Hepatic stellate cell (primary cell): ENCODE measurements at regions not wholly inside any gene's neighbourhood (a gene's known extent, or its start where the extent isn't known, plus 50 kb on each side); places are given as distances from the start of the nearest gene placed in this dataset.

Experiments
- DNase-seq: peaks from one replicate; pipeline ENCODE4 v3.0.0; 2011; ENCODE audit warnings: low spot score

DNA sequence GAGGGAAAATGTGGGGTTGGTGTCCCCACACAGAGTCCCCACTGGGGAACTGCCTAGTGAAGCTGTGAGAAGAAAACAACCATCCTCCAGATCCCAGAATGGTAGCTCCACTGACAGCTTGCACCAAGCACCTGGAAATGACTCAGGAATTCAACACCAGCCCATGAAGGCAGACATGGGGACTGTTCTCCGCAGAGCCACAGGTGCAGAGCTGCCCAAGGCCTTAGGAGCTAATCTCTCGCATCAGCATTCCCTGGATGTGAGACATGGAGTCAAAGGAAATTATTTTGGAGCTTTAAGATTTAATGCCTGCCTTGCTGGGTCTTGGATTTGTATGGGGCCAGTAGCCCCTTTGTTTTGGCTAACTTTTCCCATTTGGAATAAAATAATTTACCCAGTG lies 367.9 kb downstream of the FAM133A start:
- no peak for DNase-seq

DNA sequence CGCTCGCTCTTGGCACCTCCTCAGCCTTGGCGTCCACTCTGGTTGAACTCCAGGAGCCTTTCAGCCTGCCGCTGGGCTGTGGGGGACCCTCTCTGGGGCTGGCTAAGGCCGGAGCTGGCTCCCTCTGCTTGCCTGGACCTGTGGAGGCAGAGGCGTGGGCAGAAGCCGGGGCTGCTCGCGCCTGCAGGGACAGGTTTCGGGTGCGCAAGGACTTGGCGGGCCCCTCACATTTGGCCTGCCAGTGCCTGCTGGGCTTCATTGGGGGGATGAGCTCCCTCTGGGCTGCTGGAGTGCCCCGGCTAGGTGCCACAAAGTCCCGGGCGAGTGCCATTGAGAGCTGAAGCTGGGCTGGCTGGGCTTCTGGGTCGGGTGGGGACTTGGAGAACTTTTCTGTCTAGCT lies 371.7 kb downstream of the FAM133A start:
- DNase-seq, result no peak

DNA sequence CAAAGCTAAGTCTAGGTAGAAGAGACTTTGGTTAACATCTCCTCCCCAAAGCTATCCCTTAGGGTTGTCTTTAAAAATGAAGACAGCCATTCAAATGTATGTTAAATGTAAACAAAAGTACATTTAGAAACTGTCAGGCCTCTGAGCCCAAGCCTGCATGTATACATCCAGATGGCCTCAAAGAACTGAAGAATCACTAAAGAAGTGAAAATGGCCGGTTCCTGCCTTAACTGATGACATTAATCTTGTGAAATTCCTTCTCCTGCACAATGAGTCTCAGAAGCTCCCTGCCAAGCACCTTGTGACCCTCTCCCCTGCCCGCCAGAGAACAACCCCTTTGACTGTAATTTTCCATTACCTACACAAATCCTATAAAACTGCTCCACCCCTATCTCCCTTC lies 377.9 kb downstream of the FAM133A start:
- no peak for DNase-seq

DNA sequence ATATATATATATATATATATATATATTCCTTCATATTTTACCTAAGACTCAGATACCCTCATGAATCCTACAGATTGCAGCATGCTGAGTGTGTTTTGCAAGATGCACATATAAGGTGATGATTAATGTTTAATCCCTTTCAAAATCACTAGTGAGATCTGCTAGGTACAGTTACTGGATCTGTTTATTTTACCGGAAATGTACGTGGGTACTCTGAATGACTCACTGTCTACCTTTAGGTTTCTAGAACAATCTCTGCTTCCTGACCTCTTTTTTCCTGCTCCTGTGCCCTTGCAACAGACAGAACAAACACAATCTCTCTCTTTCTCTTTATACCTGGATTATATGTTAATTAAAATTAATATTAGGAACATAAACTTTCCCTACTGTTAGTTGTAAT lies 379.6 kb downstream of the FAM133A start:
- DNase-seq, result no peak

DNA sequence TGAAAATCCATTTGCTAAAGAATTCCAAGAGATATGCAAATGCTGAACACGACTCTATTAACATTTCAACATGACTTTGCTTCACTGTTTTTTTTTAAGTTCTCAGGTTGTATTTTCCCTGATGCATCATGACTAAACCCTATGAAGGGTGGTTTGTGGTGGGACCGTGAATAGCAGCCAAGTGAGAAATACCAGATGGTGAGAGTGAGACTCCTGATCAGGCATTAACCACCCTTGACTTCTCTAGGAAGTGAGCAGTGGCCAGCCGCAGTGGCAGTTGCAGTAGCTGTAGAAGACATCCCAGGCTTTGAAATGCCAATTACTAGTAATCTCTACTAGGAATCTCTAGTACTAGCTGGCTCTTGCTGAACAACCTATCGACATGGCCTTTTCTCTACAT lies 383.4 kb downstream of the FAM133A start:
- DNase-seq, result no peak

DNA sequence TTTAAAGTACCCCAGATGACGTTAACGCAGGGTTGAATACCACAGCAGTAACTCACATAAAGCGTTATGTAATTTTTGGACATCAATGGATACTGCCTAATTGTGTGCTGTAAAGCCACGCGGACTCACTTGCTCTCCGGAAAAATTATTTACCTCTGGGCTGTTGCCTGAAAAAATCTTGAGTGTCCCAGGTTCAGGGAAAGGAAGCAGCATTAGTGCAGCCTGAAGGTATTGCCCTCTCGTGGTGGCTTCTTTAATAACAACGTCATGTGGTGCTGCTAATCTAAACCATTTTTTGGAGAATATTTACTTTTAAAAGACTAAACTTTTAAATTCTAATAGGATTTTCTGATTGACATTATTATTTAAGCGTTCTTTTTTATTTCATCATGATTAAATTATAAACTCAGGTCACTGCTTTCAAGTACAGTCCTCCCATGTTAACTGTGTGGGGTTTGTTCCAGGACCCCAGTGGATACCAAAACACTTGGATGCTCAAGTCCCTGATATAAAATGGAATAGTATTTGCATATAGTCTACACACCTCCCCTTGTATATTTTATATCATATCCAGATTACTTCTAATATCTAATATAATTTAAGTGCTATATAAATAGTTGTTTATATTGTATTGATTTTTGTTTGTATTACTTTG lies 384.8 kb downstream of the FAM133A start:
- peak; percentile 4 for DNase-seq

DNA sequence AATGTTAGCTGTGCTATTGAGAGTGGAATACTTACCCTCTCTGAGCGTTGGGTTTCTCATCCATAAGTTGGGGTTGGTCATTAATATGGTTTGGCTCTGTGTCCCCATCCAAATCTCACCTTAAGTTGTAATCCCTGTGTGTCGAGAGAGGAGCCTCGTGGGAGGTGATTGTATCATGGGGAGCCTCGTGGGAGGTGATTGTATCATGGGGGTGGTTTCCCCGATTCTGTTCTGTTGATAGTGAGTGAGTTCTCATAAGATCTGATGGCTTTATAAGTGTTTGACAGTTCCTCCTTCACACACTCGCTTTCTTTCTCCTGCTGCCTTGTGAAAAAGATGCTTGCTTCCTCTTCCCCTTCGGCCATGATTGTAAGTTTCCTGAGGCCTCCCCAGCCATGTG lies 391.1 kb downstream of the FAM133A start:
- DNase-seq, result no peak

DNA sequence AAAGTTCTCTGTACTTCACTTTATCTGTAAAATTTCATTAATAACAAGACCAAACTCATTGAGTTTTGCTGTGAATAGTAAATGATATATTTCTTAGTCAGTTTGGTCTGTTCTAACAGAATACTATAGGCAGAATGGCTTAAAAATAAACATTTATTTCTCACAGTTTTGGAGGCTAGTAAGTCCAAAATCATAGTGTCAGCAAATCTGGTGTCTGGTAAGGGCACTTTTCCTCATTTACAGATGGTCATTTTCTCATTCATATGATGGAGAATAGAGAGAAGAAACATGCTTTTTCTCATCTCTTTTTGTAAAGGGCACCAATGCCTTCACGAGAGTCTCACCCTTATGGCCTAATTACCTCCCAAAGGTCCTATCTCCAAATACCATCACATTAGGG lies 415.1 kb downstream of the FAM133A start:
- no peak for DNase-seq

DNA sequence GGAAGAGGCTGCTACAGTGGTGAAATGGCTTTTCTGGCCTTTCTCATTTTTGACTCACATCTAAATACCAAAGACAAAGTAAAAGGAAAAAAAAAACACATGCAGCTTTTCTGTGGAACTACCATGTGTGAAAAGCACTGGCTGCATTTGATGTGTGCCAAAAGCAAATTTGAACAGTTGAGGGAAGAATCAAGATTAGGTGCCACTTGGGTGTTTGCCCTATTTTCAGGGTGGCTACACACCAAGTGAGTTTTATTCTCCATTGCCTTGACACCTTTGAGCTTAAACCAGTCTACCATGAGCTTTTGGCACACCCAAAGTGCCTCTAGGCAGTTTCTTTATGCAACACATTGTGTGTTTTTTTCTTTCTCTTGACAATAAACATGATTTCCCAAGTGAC lies 423.9 kb downstream of the FAM133A start:
- no peak for DNase-seq

DNA sequence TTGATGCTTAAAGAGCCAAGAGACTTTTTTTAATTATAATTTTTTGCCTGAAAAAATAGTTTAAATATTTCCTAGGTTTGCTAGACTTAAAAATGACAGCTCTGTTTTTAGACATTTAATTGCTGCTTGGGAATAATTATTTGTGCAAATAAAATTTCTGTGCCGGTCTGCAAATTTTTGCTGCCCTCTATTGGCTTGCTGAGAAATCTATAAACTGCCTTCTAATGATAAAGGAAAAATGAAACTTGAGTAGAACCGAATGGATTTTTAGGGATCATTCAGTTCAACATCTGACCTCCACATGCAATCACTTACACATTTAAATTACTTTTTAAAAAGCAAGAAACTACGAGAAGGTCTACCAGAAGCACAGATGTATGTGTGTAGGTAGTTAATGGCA lies 434.0 kb downstream of the FAM133A start:
- DNase-seq, result no peak

DNA sequence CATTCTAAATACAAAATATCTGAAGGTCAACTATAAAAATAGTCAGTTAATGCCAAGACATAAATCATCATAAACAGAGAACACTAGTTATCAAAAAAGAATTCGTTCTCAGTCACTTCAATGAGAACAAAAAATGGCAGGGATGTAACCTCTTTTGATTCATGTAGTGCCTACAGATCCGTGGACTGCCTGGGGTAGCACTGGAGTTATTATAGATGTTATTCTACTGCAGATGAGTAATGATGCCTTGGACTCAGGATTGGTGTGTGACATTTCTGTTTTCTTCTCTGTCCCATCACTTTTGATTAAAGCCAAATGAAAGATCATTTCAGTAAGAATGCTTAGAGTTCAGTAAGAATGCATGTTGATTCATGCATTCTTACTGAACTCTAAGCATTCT lies 440.4 kb downstream of the FAM133A start:
- no peak for DNase-seq

DNA sequence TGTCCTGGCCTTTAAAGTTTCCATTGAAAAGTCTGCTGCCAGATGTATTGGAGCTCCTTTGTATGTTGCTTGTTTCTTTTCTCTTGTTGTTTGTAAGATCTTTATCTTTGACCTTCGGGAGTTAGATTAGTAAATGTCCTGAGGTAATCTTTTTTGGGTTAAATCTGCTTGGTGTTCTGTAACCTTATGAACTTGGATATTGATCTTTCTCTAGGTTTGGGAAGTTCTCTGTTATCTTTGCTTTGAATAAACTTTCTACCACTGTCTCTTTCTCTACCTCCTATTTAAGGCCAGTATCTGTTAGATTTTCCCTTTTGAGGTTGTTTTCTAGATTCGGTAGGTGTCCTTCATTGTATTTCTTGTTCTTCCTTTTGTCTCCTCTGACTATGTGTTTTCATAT lies 447.8 kb downstream of the FAM133A start:
- DNase-seq, result no peak

DNA sequence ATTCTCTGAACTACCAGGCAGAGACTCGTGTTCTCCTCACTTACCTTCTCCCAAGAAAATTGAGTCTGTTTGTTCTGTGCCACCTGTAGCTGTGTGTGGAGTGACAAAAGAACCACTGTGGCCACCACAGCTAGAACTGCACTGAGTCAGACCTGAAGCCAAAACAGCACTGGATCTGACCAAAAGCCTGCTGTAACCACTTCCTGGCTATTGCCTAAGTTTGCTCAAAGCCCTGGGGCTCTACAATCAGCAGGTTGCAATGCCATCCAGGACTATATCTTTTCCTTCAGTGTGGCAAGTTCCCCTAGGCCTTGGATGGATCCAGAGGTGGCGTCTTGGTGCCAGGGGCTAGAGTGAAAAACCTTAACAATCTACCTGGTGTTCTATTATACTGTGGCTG lies 449.1 kb downstream of the FAM133A start:
- DNase-seq, result no peak

DNA sequence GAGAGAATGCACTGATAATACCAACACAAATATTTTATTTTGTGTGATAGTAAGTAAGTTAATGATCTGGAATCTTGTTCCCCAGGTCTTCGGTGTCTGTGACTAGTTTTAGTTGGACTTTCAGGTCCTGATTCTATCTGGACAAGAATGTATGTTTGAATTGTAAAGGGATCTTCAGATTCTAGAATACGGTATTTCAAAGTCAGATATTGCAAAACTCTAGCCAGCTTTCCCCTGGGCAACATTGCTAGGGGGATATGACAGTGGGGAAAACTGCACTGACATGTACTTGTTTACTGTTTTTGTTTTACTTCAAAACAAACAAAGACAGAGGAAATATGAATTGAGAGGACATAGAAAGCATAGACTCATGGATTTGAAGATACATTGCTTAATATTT lies 489.0 kb downstream of the FAM133A start:
- DNase-seq, result no peak

DNA sequence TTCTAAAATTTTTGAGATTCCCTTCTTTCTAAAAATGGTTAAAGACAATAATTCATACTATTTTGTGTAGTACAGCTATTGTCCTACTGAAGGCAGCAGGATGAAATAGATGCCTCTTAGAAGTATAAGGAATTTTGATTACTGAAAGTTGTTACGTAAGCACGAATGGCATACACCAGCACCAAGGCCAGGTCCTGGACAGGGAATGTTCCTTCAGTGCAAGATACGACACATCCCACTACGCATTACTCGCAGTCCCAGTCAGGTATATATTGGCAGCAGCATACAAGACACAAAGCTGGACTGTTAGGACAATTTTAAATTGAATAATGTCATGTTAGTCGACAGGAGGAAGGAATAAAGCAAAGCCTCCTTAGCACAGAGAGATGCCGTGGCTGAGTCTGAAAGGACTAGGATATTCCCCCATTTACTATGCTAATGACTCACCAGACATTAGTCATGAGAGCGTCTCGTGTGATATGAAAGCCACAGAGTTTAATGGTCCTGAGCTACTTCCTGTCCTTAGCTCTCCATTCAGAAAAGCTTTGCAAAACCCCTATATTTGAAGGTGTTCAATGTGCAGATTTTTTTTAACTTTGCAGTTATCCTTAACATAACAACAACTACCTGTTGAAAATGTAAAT lies 504.3 kb downstream of the FAM133A start:
- no peak for DNase-seq

DNA sequence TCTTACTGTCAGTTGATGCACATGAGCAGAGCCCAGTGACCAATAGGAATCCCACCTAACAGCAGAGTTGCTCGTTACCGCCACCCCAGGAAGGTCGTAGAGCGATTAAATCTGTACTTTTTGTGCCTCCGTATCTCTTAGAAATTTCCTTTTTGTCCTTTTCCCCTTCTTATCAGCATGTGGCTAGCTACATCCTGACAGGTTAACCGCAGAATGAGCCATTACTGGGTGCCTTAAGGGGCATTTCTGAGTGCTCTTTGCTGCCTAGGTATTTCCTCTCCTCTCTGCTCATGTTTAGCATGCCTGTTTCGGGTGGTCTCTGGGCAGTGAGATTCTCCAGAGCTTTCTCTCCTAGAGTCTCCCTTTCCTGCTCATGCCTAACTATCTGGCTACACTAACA lies 530.5 kb downstream of the FAM133A start:
- DNase-seq, result no peak

DNA sequence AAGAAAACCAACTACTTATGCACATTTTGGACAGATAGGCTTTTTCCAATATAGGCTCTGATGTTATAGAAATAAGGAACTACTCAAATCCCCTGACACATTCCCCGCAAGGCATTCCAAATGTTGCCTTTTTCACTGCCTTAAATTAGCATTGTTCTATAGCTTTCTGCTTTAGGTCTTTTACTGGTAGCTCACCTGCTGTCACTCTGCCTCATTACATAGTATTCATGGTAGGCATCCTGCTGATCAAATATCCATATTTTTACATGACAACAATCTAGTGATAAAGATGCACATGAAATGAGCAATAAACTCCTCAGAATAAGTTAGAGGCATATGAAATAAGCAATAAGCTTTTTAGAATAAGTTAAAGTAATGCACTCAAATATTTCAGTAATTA lies 542.7 kb downstream of the FAM133A start:
- no peak for DNase-seq

DNA sequence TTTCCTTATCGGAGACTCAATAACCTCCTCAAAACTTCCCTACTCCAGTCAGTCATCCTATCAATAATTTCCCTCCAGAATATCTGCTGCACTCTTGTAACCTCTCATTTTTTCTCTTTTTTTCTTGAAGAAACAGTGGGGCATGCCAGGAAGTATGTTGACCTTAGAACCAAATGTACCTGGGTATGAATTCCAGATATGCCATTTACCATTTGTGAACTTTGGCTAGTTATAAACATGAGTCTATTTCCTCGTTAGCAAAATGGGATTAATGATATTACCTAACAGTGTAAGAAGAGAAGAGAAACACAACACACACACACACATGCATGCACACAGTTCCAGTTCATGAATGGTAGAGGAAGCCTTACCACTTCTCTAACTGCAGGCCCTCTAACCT lies 578.2 kb downstream of the FAM133A start:
- DNase-seq, result no peak

DNA sequence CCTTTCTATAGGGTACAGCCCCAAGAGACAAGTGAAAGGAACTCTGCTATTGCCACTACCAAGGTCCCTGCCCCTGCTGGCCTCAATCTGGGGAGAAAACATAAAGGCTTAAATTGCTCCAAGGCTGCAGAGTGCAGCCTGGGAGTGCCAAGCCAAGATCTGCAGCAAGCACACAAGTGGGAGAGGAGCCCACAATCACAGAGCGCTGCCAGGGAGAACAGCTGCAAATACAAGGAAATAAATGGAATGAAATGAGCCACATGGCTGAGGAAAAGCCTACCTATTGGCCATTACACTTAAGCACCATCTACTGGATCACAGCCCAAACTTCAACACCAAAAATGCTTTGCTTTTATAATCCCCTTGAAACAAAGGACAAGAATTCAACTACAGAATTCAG lies 582.4 kb downstream of the FAM133A start:
- DNase-seq, result no peak

DNA sequence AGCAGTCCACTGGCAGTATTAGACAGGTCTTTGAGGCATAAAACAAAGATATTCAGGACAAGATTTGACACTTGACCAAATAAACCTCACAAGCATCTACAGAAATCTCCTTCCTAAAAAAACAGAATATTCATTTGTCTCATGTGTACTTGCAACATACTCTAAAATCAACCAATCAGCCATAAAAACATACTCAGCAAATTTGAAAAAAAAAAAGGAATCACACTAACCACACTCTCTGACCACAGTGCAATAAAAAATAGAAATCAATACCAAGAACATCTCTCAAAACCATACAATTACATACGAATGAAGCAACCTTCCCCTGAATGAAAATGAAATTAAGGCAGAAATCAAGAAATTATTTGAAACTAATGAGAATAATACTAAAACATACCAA lies 591.3 kb downstream of the FAM133A start:
- DNase-seq, result no peak

DNA sequence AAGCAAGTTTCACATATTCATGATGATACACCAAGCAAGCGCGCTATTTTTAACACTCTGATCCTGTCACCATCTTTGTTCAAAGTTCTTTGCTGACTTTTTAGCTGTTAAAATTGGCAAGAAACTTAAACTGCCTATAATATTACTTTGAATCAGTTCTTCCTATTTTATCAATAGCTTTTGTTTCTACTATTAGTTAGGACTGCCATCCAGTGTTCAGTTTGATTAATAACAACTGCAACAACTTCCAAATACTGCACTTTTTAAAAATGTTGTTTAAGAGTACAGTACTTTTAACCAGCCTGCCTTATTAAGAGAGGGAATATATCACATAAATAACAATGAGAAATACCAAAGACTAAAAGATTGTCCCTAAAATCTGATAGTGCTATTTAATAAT lies 614.3 kb downstream of the FAM133A start:
- DNase-seq, result no peak

DNA sequence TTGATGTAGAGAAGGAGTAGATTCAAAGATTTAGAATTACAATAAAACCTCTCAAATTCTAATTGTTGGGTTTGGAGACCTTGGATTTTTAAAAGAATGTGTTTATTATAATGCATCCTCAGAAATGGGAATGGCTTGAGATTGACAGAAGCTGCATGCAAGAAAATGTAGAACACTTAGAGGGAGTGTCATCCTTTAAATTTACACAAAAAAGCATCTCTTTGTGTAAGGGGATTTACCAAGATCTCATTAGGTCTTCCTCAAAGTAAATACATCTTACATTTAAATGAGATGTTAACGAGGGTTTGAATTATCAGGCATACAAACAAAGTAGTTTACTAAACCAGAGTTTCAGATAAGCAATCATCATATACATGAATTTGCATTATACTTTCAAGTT lies 615.0 kb downstream of the FAM133A start:
- no peak for DNase-seq

DNA sequence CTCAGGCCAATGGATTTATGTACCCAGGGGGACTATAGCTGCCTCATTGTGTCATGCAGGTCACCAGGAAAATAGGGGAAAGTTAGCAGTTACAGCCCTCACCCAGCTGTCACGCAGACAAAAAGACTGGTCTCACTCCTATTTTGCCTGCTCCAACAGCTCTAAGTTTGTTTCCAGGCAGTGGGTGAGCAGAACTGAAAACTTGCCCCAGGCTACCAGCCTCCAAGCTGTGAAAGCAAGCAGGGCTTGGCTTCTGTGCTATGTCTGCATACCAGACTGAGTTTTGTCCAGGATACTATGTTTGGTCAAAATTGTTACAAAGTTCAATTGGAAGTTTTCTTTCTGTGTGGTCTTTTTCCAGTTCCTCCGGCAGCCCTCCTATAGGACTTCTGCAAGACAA lies 628.4 kb downstream of the FAM133A start:
- no peak for DNase-seq

DNA sequence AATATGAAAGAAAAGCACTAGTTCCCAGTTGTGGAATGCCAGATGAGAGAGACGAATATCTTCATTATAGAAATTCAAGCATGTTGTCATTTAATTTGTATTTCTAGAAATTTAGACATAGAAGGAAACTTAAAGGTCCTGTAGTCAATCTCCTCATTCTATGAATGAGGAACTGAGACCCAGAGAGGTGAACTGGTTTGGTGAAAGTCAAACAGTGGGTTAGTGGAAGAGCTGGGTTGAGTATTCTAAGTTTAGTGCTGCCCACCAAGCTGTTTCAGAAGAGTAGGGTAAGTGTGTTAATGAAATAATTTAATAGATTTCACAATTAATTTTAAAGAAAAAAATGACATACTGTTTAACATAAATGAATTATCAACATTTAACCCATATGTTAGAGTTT lies 655.2 kb downstream of the FAM133A start:
- no peak for DNase-seq
